Vagina (tissue), 2 donors: ENCODE measurements at regions not wholly inside any gene's neighbourhood (a gene's known extent, or its start where the extent isn't known, plus 50 kb on each side); places are given as distances from the start of the nearest gene placed in this dataset.

Experiments
- DNase-seq, 2 donors: peaks; one replicate each; pipeline ENCODE4 v3.0.0-alpha.2; 2017; ENCODE audit errors: extremely low spot score in 2 of 2
- H3K27ac ChIP-seq: fragments of 200-600 bp; sonication (generic); one replicate; pipeline ENCODE4 v1.5.1; 2019
- H3K27me3 ChIP-seq: fragments of 200-600 bp; sonication (generic); one replicate; pipeline ENCODE4 v1.5.1; 2019
- H3K36me3 ChIP-seq, 2 donors: fragments of 200-600 bp; sonication (generic); one replicate each; pipeline ENCODE4 v1.5.1; 2017 to 2019
- H3K4me1 ChIP-seq: fragments of 200-600 bp; sonication (generic); one replicate; pipeline ENCODE4 v1.5.1; 2019
- H3K4me3 ChIP-seq, 2 donors: fragments of 200-600 bp; sonication (generic); 1 replicate in 1 of 2; 2 replicates in 1 of 2; pipeline ENCODE4 v1.5.1; 2016 to 2019
- H3K9me3 ChIP-seq: fragments of 200-600 bp; sonication (generic); one replicate; pipeline ENCODE4 v1.5.1; 2019
- POLR2A ChIP-seq, 2 donors: fragments of 450-650 bp; IDR thresholded peaks; one replicate each; pipeline ENCODE4 v1.6.1; 2017; ENCODE audit warnings: antibody characterized with exemption in 2 of 2, mild to moderate bottlenecking in 2 of 2, moderate library complexity in 2 of 2
- POLR2AphosphoS5 ChIP-seq, 2 donors: sonication (generic); formaldehyde crosslinking; IDR thresholded peaks; one replicate each; pipeline ENCODE4 v1.9.0; 2017; ENCODE audit warnings: antibody characterized with exemption in 2 of 2, mild to moderate bottlenecking in 2 of 2, low read depth in 1 of 2; ENCODE audit not compliant: insufficient read depth in 1 of 2
- intact Hi-C: fragments of 100-400 bp; cut with DNase I; formaldehyde crosslinking; loops from one replicate; pipeline ENCODE4 v1.15.1; 2023
- TF ChIP-seq, protein P1 (sequence below), 3 experiments: fragments of 450-650 bp in 2 of 3; fragments of 200-600 bp in 1 of 3; sonication (generic) in 1 of 3; IDR thresholded peaks; one replicate each; pipeline ENCODE4 v1.5.1; 2017 to 2019; ENCODE audit warnings: antibody characterized with exemption in 3 of 3, mild to moderate bottlenecking in 2 of 3, moderate library complexity in 2 of 3

DNA sequence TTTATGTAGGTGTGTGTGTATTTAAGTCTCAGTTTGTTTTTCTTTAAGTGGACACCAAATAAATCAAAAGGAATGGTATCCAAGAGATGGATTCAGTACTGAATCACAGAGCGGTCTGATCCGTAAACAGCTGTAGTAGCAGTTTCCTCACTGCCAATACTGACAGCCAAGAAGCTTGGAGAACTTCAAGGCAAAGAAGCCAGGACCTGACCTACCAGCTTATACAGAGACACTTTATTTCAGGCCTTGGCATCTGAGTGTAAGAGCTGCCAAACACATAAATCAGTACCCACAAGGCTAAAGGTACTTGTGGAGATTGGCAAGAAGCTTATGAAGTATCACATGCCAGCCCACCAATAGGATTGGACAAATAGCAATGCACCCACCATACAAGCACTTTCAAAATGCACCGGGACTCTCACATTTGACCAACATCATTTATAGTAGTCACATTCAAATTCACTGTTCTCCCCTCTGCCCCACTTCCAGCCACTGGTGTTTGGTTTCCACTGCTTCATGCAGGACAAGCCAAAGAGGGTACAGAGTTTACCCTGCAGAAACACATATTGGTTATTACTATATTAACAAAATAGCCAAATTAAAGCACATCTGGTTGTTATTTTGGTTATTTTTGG lies 357.9 kb downstream of the KLF12 start:
- no peaks in the 10 kb centered on the region for H3K4me1 ChIP-seq
- DNase-seq: no peak
- TF ChIP-seq POLR2A (IDR thresholded peaks at IDR 0.05) (no peak), POLR2AphosphoS5 (IDR thresholded peaks at IDR 0.05; ENCODE audit: insufficient read depth in 1 of 2, low read depth in 1 of 2) (no peak)
- TF ChIP-seq, protein P1, sequence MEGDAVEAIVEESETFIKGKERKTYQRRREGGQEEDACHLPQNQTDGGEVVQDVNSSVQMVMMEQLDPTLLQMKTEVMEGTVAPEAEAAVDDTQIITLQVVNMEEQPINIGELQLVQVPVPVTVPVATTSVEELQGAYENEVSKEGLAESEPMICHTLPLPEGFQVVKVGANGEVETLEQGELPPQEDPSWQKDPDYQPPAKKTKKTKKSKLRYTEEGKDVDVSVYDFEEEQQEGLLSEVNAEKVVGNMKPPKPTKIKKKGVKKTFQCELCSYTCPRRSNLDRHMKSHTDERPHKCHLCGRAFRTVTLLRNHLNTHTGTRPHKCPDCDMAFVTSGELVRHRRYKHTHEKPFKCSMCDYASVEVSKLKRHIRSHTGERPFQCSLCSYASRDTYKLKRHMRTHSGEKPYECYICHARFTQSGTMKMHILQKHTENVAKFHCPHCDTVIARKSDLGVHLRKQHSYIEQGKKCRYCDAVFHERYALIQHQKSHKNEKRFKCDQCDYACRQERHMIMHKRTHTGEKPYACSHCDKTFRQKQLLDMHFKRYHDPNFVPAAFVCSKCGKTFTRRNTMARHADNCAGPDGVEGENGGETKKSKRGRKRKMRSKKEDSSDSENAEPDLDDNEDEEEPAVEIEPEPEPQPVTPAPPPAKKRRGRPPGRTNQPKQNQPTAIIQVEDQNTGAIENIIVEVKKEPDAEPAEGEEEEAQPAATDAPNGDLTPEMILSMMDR (IDR thresholded peaks at IDR 0.05): no peak
- H3K4me3 ChIP-seq: no peak overlapping the region
- no peaks in the 10 kb centered on the region for H3K9me3 ChIP-seq
- no peak overlapping the region for H3K27ac ChIP-seq
- H3K27me3 ChIP-seq: no peaks in the 10 kb centered on the region
- intact Hi-C loops: no loop called here
- H3K36me3 ChIP-seq: no peaks in the 10 kb centered on the region

DNA sequence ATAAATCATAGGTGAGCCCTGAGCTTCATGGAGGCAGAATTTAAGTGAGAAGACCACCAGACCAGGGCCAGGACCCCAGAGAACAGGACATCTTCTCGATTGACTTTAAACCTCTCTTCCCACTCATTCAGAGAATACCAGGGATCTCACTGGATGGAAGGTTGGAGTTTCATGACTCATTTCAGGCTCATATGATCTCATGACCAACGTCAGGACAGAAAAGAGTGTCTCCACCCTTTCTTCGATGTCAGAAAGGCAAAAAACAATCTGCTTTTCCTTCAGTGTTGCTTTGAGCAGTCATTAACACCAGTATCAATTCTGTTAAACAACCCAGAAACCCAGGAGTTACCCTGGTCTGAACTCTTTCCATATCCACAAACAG lies 361.0 kb downstream of the KLF12 start:
- Histone ChIP-seq H3K9me3 (no peaks in the 10 kb centered on the region), H3K4me3 (no peak overlapping the region), H3K36me3 (no peaks in the 10 kb centered on the region), H3K27me3 (no peaks in the 10 kb centered on the region), H3K4me1 (no peaks in the 10 kb centered on the region), H3K27ac (no peak overlapping the region)
- intact Hi-C loops: no loop called here
- no peak for DNase-seq
- TF ChIP-seq, protein P1 (IDR thresholded peaks at IDR 0.05): no peak
- TF ChIP-seq POLR2AphosphoS5 (IDR thresholded peaks at IDR 0.05; ENCODE audit: insufficient read depth in 1 of 2, low read depth in 1 of 2) (no peak), POLR2A (IDR thresholded peaks at IDR 0.05) (no peak)

DNA sequence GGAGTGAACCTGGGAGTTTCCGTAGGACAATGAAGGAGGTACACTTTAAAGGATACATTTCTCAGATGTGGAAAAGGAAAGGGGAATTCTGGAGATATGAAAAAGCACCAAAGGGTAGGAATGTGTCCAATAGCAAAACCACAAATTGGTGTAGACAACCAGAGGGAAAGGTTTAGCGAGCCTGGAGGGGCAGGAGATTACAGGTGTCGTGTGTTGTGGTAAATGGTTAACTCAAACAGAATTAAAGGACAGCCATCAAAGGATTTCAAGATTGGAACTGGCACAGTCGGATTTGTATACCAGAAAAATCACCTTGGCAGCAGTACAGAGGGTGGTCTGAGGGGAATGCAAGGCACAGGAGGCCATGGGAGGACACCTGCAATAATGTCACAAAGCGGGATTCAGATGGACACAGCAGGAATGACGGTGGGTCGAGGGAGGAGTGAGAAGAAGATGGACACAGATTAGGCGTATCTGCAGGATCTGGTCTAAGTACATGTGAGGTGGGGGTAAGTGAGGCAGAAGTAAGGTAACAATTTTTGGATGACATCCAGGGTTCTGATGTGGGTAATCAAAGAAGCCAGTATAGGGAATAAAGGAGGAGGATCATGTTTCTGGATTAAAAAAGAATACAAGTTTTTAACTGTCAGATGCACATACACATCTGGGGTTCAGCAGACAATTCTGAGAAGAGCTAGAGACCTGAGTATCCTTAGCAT lies 361.6 kb downstream of the KLF12 start:
- Histone ChIP-seq H3K9me3 (no peaks in the 10 kb centered on the region), H3K27me3 (no peaks in the 10 kb centered on the region), H3K36me3 (no peaks in the 10 kb centered on the region), H3K4me3 (no peak overlapping the region), H3K27ac (no peak overlapping the region), H3K4me1 (no peaks in the 10 kb centered on the region)
- intact Hi-C loops: no loop called here
- DNase-seq: no peak
- TF ChIP-seq POLR2A (IDR thresholded peaks at IDR 0.05) (no peak), POLR2AphosphoS5 (IDR thresholded peaks at IDR 0.05; ENCODE audit: insufficient read depth in 1 of 2, low read depth in 1 of 2) (no peak)
- TF ChIP-seq, protein P1 (IDR thresholded peaks at IDR 0.05): no peak

DNA sequence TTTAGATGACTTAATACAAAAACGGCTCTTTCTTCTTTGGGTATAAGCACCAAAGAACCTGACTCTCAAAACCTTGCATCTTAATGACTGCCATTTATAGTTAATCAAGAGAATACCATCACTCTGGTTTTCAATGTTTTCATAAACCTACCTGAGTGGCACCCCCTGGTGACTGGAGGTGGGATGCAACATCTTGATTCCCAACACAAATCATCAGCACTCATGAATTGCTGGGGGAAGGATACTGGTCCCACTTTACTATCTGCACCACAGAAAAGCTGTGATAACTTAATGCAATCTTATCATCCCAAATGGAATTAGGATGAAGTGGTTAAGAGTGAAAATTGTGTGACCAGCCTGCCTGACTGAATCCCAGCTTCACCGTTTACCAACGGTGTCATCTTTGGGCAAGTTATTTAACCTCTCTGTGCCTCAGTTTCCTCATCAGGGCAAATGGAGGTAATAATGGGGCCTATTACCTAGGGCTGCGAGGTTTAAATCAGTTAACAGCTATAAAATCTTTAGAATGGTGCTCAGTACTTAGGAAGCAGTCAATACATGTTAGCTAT lies 366.4 kb downstream of the KLF12 start:
- H3K27ac ChIP-seq: no peak overlapping the region
- intact Hi-C loops: no loop called here
- H3K9me3 ChIP-seq: no peaks in the 10 kb centered on the region
- H3K4me3 ChIP-seq: no peak overlapping the region
- no peak for TF ChIP-seq POLR2A (IDR thresholded peaks at IDR 0.05)
- TF ChIP-seq, protein P1 (IDR thresholded peaks at IDR 0.05): no peak
- TF ChIP-seq POLR2AphosphoS5 (IDR thresholded peaks at IDR 0.05; ENCODE audit: insufficient read depth in 1 of 2, low read depth in 1 of 2): no peak
- peaks cover 18% of the 10 kb centered on the region for H3K4me1 ChIP-seq
- DNase-seq: no peak
- H3K27me3 ChIP-seq: no peaks in the 10 kb centered on the region
- H3K36me3 ChIP-seq: no peaks in the 10 kb centered on the region
